Lower leg skin (tissue), 4 donors: ENCODE measurements at regions not wholly inside any gene's neighbourhood (a gene's known extent, or its start where the extent isn't known, plus 50 kb on each side); places are given as distances from the start of the nearest gene placed in this dataset.

Experiments
- DNase-seq, 2 donors: peaks; one replicate each; pipeline ENCODE4 v3.0.0-alpha.2; 2019; ENCODE audit warnings: low spot score in 2 of 2
- H3K4me3 ChIP-seq: fragments of 200-600 bp; sonication (generic); 2 replicates; pipeline ENCODE4 v1.5.1; 2017; ENCODE audit warnings: mild to moderate bottlenecking, low read depth; ENCODE audit not compliant: poor library complexity, severe bottlenecking
- POLR2A ChIP-seq, 2 donors: fragments of 450-650 bp; IDR thresholded peaks; one replicate each; pipeline ENCODE4 v1.6.1; 2016 to 2017; ENCODE audit warnings: antibody characterized with exemption in 2 of 2, mild to moderate bottlenecking in 1 of 2, moderate library complexity in 1 of 2
- WGBS, 2 donors: methylation state at CpG; one replicate each; pipeline ENCODE4 v1.1.5; 2018; 5-methylcytosine and 5-hydroxymethylcytosine counted together
- intact Hi-C: fragments of 100-400 bp; cut with DNase I; formaldehyde crosslinking; loops from one replicate; pipeline ENCODE4 v1.15.0; 2023; ENCODE audit warnings: low total_unique reads
- TF ChIP-seq, protein P1 (sequence below), 3 donors: fragments of 450-650 bp; IDR thresholded peaks; one replicate each; pipeline ENCODE4 v1.5.1; 2016; ENCODE audit warnings: antibody characterized with exemption in 3 of 3, mild to moderate bottlenecking in 3 of 3, moderate library complexity in 2 of 3

DNA sequence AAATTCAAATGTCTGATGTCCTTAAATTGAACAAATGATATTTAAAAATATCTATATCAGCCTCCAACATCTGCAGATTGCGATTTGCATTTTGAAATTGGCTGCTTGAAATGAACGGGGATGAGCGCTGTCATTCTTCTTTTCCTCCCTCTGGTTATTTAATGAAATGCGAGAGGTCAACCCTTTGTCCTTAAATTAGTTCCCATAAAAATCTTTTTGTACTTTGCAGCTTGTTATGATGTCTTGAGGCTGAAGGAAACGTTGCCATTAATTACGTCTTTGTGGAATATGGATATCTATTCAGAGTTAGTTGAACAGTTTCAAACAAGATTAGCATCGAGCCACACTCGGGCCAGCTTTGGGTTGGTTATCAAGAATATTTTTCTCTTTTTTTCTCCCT, 140.0 kb downstream of the LINC00237 start:
- intact Hi-C loops = no loop called here
- TF ChIP-seq POLR2A (IDR thresholded peaks at IDR 0.05) = no peak
- TF ChIP-seq, protein P1, sequence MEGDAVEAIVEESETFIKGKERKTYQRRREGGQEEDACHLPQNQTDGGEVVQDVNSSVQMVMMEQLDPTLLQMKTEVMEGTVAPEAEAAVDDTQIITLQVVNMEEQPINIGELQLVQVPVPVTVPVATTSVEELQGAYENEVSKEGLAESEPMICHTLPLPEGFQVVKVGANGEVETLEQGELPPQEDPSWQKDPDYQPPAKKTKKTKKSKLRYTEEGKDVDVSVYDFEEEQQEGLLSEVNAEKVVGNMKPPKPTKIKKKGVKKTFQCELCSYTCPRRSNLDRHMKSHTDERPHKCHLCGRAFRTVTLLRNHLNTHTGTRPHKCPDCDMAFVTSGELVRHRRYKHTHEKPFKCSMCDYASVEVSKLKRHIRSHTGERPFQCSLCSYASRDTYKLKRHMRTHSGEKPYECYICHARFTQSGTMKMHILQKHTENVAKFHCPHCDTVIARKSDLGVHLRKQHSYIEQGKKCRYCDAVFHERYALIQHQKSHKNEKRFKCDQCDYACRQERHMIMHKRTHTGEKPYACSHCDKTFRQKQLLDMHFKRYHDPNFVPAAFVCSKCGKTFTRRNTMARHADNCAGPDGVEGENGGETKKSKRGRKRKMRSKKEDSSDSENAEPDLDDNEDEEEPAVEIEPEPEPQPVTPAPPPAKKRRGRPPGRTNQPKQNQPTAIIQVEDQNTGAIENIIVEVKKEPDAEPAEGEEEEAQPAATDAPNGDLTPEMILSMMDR (IDR thresholded peaks at IDR 0.05) = no peak
- DNase-seq = no peak
- H3K4me3 ChIP-seq = no peak overlapping the region
- WGBS, 2 donors = 74 to 77% methylated on average over 8 of the region's 8 CpGs

DNA sequence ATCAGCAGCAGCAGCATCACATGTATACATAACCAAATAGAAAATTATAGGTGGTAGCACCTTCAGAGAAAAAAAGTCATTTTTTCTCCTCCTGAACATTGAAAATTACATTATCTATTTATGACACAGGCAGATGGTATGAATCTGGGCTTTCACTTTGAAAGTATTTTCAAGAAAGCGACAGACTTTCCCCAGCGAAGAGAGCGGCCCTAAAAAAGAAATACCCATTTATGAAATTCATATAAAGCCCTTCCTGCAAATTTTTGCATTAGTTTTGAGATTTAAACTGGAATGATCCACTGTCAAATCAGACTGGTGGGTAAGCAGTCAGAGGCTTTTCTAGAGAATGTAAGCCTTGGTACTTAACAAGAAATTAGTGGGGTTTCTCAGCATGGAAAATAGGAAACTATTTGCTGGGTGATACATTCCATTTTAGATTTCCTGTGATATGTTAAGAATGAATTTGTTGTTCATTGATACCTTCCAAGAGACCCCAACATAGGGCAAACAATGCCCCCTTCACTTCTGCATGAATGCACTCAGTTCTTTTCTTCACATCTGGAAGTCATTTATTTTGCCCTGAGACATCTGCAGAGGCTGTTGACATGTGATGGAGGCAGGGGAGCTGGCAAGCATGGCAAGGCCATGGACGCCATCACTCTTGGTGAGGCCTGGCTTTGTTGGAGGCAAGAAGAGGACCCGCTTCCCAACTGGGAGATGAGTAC, 147.0 kb downstream of the LINC00237 start:
- TF ChIP-seq, protein P1 (IDR thresholded peaks at IDR 0.05) = no peak
- TF ChIP-seq POLR2A (IDR thresholded peaks at IDR 0.05) = no peak
- no peak overlapping the region for H3K4me3 ChIP-seq
- DNase-seq = no peak
- 71 to 85% methylated on average over 5 of the region's 5 CpGs for WGBS, 2 donors
- intact Hi-C loops = no loop called here

DNA sequence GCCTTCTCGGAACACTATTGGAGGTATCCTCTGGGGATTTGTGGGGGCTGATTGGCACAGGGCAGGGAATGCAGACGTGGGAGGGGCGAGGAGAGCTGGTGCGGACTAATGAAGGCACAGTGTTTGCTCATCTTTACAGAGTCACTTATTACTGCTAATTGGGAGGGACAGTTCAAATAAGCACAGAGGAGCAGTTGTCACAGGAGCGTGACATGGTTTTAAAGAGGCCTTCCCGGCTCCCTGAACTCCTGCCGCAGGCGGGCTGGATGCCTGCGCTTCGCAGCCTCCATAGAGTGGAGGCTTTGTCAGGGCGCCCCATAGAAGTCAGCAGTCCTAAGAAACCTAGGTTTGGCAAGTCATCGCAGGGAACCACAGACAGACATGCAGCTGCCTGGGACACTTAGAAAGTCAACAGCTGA, 149.6 kb downstream of the LINC00237 start:
- intact Hi-C loops = no loop called here
- WGBS, 2 donors = 70 to 73% methylated on average over 12 of the region's 12 CpGs
- no peak overlapping the region for H3K4me3 ChIP-seq
- TF ChIP-seq, protein P1 (IDR thresholded peaks at IDR 0.05) = no peak
- no peak for TF ChIP-seq POLR2A (IDR thresholded peaks at IDR 0.05)
- DNase-seq = no peak

DNA sequence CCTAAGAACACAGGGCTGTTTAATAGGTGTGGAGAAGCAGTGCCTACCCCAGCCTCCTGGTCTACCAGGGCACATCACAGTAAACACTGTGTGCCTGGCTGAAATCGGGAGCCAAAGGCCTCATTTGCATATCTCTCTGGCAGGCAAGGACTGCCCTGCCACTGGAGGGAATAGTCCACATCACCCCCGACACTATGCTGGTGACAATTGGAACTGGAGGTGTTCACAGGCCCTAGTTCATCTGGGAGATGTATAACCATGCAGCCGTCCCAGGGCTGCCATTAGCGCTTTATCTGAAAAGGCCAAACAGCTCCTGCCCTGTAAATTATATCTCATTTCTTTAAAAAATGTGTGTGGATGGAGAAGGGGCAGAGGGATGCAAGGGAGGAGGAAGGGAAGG, 150.3 kb downstream of the LINC00237 start:
- TF ChIP-seq, protein P1 (IDR thresholded peaks at IDR 0.05) = no peak
- TF ChIP-seq POLR2A (IDR thresholded peaks at IDR 0.05) = no peak
- WGBS, 2 donors = 71 to 74% methylated on average over 4 of the region's 4 CpGs
- intact Hi-C loops = no loop called here
- no peak for DNase-seq
- H3K4me3 ChIP-seq = no peak overlapping the region

DNA sequence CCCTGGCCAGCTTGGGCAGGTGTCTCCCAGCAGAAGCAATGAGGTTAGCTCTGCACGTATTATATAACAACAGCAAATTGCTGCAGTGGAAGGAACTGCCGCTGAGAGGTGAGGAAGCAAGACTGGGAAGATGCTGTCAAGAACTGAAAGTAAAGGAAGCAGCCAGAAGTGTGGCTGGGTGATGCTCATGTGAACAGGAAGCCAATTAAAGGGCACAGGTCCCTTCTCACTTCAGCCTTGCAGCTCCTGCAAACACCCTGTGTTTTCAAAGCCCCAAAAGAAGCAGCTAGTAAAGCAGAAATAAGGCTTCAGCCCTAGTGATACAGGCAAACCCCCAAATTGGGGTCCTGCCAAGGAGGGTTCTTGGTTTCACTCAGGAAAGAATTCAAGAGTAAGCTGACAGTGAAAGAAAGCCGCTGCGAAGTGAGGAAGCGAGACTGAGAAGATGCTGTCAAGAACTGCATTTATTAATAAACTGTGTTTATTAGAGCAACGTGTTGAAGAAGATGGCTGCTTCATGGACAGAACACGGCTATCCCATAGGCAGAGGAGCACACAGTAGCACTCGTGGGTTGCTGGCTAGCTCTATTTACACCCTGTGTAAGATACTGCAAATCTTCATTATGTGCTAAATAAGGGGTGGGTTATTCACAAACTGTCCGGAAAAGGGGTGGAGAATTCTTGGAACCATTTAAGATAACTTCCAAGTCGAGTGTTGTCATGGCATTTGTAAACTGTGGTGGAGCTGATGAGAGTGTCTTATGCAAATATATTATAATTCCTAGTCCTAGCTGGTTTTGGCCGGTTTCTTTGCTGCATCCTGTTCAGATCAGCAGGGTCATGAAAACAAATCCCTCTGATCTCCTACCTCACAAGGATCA, 152.2 kb downstream of the LINC00237 start:
- WGBS, 2 donors = 66 to 67% methylated on average over 11 of the region's 11 CpGs
- intact Hi-C loops = no loop called here
- TF ChIP-seq, protein P1 (IDR thresholded peaks at IDR 0.05) = no peak
- no peak for TF ChIP-seq POLR2A (IDR thresholded peaks at IDR 0.05)
- no peak overlapping the region for H3K4me3 ChIP-seq
- DNase-seq = no peak
